GM23338 (cell line): ENCODE measurements at regions not wholly inside any gene's neighbourhood (a gene's known extent, or its start where the extent isn't known, plus 50 kb on each side); places are given as distances from the start of the nearest gene placed in this dataset.

Experiments
- ATAC-seq: fragments of 200-7000 bp; cut with Tn5 transposase; 3 replicates; pipeline ENCODE4 v1.9.1; 2020
- DNase-seq: peaks from one replicate; pipeline ENCODE4 v3.0.0-alpha.2; 2015; ENCODE audit warnings: low spot score
- H2AFZ ChIP-seq: fragments of 200-600 bp; sonication (generic); 2 replicates; pipeline ENCODE4 v1.8.0; 2016; ENCODE audit warnings: antibody characterized with exemption, mild to moderate bottlenecking, moderate library complexity
- H3F3A ChIP-seq: fragments of 200-600 bp; sonication (generic); replicated peaks from 2 replicates; pipeline ENCODE4 v1.8.0; 2017; ENCODE audit warnings: antibody characterized with exemption, mixed run types, low read depth
- H3K27ac ChIP-seq: fragments of 200-600 bp; sonication (generic); 2 replicates; pipeline ENCODE4 v1.6.1; 2016; ENCODE audit warnings: low read depth
- H3K27me3 ChIP-seq: fragments of 200-600 bp; sonication (generic); 2 replicates; pipeline ENCODE4 v1.8.0; 2016; ENCODE audit warnings: mild to moderate bottlenecking, mixed run types, moderate library complexity; ENCODE audit not compliant: insufficient read depth
- H3K36me3 ChIP-seq: fragments of 200-600 bp; sonication (generic); 2 replicates; pipeline ENCODE4 v1.8.0; 2016; ENCODE audit warnings: mild to moderate bottlenecking; ENCODE audit not compliant: insufficient read depth
- H3K4me1 ChIP-seq: fragments of 200-600 bp; sonication (generic); 2 replicates; pipeline ENCODE4 v1.8.0; 2016; ENCODE audit warnings: mild to moderate bottlenecking, moderate library complexity; ENCODE audit not compliant: insufficient read depth
- H3K4me2 ChIP-seq: fragments of 200-600 bp; sonication (generic); 2 replicates; pipeline ENCODE4 v1.7.1; 2017; ENCODE audit warnings: mixed run types
- H3K4me3 ChIP-seq: fragments of 200-600 bp; sonication (generic); 2 replicates; pipeline ENCODE4 v1.6.1; 2016; ENCODE audit warnings: mixed run types
- H3K79me2 ChIP-seq: fragments of 200-600 bp; sonication (generic); replicated peaks from 2 replicates; pipeline ENCODE4 v1.8.0; 2017; ENCODE audit warnings: mild to moderate bottlenecking; ENCODE audit not compliant: insufficient read depth
- H3K9me2 ChIP-seq: fragments of 200-600 bp; sonication (generic); 2 replicates; pipeline ENCODE4 v1.8.0; 2017; ENCODE audit not compliant: insufficient read depth
- H4K20me1 ChIP-seq: fragments of 200-600 bp; sonication (generic); replicated peaks from 2 replicates; pipeline ENCODE4 v1.8.0; 2017; ENCODE audit warnings: mild to moderate bottlenecking; ENCODE audit not compliant: insufficient read depth
- H3K27ac Mint-ChIP-seq: 2 replicates; pipeline ENCODE4 v1.8.0; 2020; ENCODE audit warnings: inconsistent platforms, mild to moderate bottlenecking, moderate library complexity, mixed read lengths
- H3K27me3 Mint-ChIP-seq: 3 replicates; pipeline ENCODE4 v1.8.0; 2022; ENCODE audit warnings: low read depth, mild to moderate bottlenecking, moderate library complexity, mixed read lengths, inconsistent platforms; ENCODE audit not compliant: insufficient read depth, poor library complexity
- H3K36me3 Mint-ChIP-seq: 3 replicates; pipeline ENCODE4 v1.8.0; 2021; ENCODE audit warnings: low read depth, mild to moderate bottlenecking, inconsistent platforms, moderate library complexity, mixed read lengths
- H3K4me1 Mint-ChIP-seq: 3 replicates; pipeline ENCODE4 v1.8.0; 2020; ENCODE audit warnings: mild to moderate bottlenecking, inconsistent platforms, mixed read lengths
- H3K4me3 Mint-ChIP-seq: 3 replicates; pipeline ENCODE4 v1.8.0; 2021; ENCODE audit warnings: moderate library complexity, mild to moderate bottlenecking, inconsistent platforms, mixed read lengths
- H3K9me3 Mint-ChIP-seq: 3 replicates; pipeline ENCODE4 v1.8.0; 2020; ENCODE audit warnings: moderate library complexity, mild to moderate bottlenecking, inconsistent platforms, mixed read lengths
- EZH2phosphoT487 ChIP-seq: fragments of 200-600 bp; sonication (generic); IDR thresholded peaks from one replicate; pipeline ENCODE4 v1.8.1; 2018; ENCODE audit warnings: antibody characterized with exemption; ENCODE audit not compliant: unreplicated experiment
- ZNF114 ChIP-seq: fragments of 250-450 bp; sonication (Bioruptor Pico); IDR thresholded peaks from 2 replicates; pipeline ENCODE4 v1.5.0; 2020; ENCODE audit warnings: mild to moderate bottlenecking, moderate library complexity
- ZNF331 ChIP-seq: fragments of 250-450 bp; sonication (Bioruptor Pico); IDR thresholded peaks from 2 replicates; pipeline ENCODE4 v1.5.0; 2020; ENCODE audit warnings: low read depth, mild to moderate bottlenecking, moderate library complexity
- TF ChIP-seq, protein P1 (sequence below): IDR thresholded peaks from one replicate; pipeline ENCODE4 v1.6.1; 2018; ENCODE audit warnings: antibody characterized with exemption; ENCODE audit not compliant: unreplicated experiment
- TF ChIP-seq, protein P2 (sequence below): fragments of 250-450 bp; sonication (Bioruptor Pico); IDR thresholded peaks from 2 replicates; pipeline ENCODE4 v1.5.0; 2020; ENCODE audit warnings: mild to moderate bottlenecking, moderate library complexity
- TF ChIP-seq, protein P3 (sequence below), 2 experiments: fragments of 200-600 bp in 1 of 2; sonication (generic) in 1 of 2; conservative IDR thresholded peaks; 2 replicates each; pipeline versions ENCODE4 v1.5.1 to v1.6.1; 2016 to 2017; ENCODE audit warnings: antibody characterized with exemption in 2 of 2, low read depth in 2 of 2, mild to moderate bottlenecking in 2 of 2, moderate library complexity in 1 of 2

DNA sequence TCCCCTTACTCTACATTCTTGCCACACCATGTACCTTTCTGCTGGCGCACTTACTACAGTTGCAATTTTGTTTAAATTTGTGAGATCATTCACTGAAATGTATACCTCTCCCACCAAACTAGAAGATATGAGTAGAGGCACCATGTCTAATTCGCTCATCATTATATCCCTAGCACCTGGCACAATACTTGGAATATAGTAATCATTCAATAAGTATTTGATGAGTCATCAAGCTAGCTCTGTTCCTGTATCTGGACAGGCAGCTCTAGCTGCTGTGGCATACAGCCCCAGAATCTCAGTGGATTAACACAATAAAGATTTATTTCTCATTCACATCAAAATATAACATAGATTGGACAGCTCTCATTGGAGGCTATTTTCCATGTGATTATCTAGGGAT is 245.9 kb downstream of the IDS start:
- Histone ChIP-seq H3K27ac (no peak overlapping the region), H4K20me1 (no peaks in the 10 kb centered on the region), H3K4me3 (no peak overlapping the region), H3K9me2 (no peaks in the 10 kb centered on the region), H3K79me2 (no peaks in the 10 kb centered on the region), H2AFZ (no peak overlapping the region), H3K4me2 (no peak overlapping the region), H3K4me1 (no peaks in the 10 kb centered on the region), H3K27me3 (no peaks in the 10 kb centered on the region), H3F3A (no peaks in the 10 kb centered on the region), H3K36me3 (no peaks in the 10 kb centered on the region)
- Mint-ChIP-seq H3K4me1 (no peaks in the 10 kb centered on the region), H3K27me3 (peaks cover 4% of the 10 kb centered on the region), H3K4me3 (no peak overlapping the region), H3K9me3 (no peaks in the 10 kb centered on the region), H3K27ac (no peak overlapping the region), H3K36me3 (no peaks in the 10 kb centered on the region)
- no peak for ATAC-seq
- TF ChIP-seq ZNF331 (CRISPR knock-in tag), result no peak
- TF ChIP-seq, protein P1, sequence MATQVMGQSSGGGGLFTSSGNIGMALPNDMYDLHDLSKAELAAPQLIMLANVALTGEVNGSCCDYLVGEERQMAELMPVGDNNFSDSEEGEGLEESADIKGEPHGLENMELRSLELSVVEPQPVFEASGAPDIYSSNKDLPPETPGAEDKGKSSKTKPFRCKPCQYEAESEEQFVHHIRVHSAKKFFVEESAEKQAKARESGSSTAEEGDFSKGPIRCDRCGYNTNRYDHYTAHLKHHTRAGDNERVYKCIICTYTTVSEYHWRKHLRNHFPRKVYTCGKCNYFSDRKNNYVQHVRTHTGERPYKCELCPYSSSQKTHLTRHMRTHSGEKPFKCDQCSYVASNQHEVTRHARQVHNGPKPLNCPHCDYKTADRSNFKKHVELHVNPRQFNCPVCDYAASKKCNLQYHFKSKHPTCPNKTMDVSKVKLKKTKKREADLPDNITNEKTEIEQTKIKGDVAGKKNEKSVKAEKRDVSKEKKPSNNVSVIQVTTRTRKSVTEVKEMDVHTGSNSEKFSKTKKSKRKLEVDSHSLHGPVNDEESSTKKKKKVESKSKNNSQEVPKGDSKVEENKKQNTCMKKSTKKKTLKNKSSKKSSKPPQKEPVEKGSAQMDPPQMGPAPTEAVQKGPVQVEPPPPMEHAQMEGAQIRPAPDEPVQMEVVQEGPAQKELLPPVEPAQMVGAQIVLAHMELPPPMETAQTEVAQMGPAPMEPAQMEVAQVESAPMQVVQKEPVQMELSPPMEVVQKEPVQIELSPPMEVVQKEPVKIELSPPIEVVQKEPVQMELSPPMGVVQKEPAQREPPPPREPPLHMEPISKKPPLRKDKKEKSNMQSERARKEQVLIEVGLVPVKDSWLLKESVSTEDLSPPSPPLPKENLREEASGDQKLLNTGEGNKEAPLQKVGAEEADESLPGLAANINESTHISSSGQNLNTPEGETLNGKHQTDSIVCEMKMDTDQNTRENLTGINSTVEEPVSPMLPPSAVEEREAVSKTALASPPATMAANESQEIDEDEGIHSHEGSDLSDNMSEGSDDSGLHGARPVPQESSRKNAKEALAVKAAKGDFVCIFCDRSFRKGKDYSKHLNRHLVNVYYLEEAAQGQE, result no peak
- DNase-seq, result no peak

DNA sequence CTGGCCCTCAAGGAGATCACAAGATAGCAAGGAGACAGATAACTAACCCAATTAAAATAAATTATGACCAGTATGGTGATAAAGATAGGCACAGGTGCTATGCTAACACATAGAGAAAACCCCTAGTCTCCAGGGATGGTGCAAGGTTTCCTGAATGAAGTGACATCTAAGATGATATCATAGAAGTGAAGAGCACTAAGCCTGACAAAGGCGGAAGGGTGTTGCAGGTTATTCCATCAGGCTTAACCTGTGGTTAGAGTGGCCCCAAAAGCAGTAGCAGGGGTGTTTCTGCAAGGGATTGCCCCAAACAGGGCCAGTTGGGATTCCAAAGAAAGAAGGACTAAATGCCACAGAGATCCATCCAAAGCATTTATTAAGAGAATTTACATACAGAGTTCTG is 249.2 kb downstream of the IDS start:
- no peak for ATAC-seq
- Mint-ChIP-seq H3K36me3 (no peaks in the 10 kb centered on the region), H3K4me3 (no peak overlapping the region), H3K9me3 (no peaks in the 10 kb centered on the region), H3K4me1 (0 out of 3 replicates have a peak, but pooled peaks cover 2% of the 10 kb centered on the region), H3K27me3 (no peaks in the 10 kb centered on the region), H3K27ac (no peak overlapping the region)
- Histone ChIP-seq H3K4me2 (no peak overlapping the region), H3K4me1 (no peaks in the 10 kb centered on the region), H3K36me3 (no peaks in the 10 kb centered on the region), H3K4me3 (no peak overlapping the region), H3K79me2 (no peaks in the 10 kb centered on the region), H3K27ac (no peak overlapping the region), H3K27me3 (no peaks in the 10 kb centered on the region), H2AFZ (no peak overlapping the region), H3K9me2 (no peaks in the 10 kb centered on the region), H3F3A (no peaks in the 10 kb centered on the region), H4K20me1 (no peaks in the 10 kb centered on the region)
- no peak for DNase-seq
- TF ChIP-seq EZH2phosphoT487, result no peak
- TF ChIP-seq, protein P2, sequence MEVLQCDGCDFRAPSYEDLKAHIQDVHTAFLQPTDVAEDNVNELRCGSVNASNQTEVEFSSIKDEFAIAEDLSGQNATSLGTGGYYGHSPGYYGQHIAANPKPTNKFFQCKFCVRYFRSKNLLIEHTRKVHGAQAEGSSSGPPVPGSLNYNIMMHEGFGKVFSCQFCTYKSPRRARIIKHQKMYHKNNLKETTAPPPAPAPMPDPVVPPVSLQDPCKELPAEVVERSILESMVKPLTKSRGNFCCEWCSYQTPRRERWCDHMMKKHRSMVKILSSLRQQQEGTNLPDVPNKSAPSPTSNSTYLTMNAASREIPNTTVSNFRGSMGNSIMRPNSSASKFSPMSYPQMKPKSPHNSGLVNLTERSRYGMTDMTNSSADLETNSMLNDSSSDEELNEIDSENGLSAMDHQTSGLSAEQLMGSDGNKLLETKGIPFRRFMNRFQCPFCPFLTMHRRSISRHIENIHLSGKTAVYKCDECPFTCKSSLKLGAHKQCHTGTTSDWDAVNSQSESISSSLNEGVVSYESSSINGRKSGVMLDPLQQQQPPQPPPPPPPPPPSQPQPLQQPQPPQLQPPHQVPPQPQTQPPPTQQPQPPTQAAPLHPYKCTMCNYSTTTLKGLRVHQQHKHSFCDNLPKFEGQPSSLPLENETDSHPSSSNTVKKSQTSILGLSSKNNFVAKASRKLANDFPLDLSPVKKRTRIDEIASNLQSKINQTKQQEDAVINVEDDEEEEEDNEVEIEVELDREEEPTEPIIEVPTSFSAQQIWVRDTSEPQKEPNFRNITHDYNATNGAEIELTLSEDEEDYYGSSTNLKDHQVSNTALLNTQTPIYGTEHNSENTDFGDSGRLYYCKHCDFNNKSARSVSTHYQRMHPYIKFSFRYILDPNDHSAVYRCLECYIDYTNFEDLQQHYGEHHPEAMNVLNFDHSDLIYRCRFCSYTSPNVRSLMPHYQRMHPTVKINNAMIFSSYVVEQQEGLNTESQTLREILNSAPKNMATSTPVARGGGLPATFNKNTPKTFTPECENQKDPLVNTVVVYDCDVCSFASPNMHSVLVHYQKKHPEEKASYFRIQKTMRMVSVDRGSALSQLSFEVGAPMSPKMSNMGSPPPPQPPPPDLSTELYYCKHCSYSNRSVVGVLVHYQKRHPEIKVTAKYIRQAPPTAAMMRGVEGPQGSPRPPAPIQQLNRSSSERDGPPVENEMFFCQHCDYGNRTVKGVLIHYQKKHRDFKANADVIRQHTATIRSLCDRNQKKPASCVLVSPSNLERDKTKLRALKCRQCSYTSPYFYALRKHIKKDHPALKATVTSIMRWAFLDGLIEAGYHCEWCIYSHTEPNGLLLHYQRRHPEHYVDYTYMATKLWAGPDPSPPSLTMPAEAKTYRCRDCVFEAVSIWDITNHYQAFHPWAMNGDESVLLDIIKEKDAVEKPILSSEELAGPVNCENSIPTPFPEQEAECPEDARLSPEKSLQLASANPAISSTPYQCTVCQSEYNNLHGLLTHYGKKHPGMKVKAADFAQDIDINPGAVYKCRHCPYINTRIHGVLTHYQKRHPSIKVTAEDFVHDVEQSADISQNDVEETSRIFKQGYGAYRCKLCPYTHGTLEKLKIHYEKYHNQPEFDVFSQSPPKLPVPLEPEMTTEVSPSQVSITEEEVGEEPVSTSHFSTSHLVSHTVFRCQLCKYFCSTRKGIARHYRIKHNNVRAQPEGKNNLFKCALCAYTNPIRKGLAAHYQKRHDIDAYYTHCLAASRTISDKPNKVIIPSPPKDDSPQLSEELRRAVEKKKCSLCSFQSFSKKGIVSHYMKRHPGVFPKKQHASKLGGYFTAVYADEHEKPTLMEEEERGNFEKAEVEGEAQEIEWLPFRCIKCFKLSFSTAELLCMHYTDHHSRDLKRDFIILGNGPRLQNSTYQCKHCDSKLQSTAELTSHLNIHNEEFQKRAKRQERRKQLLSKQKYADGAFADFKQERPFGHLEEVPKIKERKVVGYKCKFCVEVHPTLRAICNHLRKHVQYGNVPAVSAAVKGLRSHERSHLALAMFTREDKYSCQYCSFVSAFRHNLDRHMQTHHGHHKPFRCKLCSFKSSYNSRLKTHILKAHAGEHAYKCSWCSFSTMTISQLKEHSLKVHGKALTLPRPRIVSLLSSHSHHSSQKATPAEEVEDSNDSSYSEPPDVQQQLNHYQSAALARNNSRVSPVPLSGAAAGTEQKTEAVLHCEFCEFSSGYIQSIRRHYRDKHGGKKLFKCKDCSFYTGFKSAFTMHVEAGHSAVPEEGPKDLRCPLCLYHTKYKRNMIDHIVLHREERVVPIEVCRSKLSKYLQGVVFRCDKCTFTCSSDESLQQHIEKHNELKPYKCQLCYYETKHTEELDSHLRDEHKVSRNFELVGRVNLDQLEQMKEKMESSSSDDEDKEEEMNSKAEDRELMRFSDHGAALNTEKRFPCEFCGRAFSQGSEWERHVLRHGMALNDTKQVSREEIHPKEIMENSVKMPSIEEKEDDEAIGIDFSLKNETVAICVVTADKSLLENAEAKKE (CRISPR knock-in tag), result no peak
- TF ChIP-seq ZNF114 (CRISPR knock-in tag), result no peak
- no peak for TF ChIP-seq ZNF331 (CRISPR knock-in tag)
- TF ChIP-seq, protein P3, sequence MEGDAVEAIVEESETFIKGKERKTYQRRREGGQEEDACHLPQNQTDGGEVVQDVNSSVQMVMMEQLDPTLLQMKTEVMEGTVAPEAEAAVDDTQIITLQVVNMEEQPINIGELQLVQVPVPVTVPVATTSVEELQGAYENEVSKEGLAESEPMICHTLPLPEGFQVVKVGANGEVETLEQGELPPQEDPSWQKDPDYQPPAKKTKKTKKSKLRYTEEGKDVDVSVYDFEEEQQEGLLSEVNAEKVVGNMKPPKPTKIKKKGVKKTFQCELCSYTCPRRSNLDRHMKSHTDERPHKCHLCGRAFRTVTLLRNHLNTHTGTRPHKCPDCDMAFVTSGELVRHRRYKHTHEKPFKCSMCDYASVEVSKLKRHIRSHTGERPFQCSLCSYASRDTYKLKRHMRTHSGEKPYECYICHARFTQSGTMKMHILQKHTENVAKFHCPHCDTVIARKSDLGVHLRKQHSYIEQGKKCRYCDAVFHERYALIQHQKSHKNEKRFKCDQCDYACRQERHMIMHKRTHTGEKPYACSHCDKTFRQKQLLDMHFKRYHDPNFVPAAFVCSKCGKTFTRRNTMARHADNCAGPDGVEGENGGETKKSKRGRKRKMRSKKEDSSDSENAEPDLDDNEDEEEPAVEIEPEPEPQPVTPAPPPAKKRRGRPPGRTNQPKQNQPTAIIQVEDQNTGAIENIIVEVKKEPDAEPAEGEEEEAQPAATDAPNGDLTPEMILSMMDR (conservative IDR thresholded peaks at IDR 0.05; ENCODE audit: low read depth in 2 of 2), result no peak
- TF ChIP-seq, protein P1, result no peak
